K562 (cell line): ENCODE measurements at regions not wholly inside any gene's neighbourhood (a gene's known extent, or its start where the extent isn't known, plus 50 kb on each side); places are given as distances from the start of the nearest gene placed in this dataset.

Source experiments
- ATAC-seq: fragments of 200-7000 bp; cut with Tn5 transposase; 3 replicates; pipeline ENCODE4 v1.9.1; 2020; ENCODE audit warnings: moderate library complexity
- BruUV-seq: library from RNA; stranded (reverse); fragments of 400-500 nt; replicated peaks from 2 replicates; lab custom pipeline; 2021; lab: Mats Ljungman, UMichigan
- CTCF ChIA-PET: fragments of 300-600 bp; formaldehyde crosslinking; extraction: SDS; loops from one replicate; lab custom pipeline; 2021; ENCODE audit warnings: low intra/inter-chr PET ratio; lab: Yijun Ruan, JAX
- POLR2A ChIA-PET: fragments of 300-600, 350-650 bp; sonication (Branson Sonifier 250); formaldehyde crosslinking; extraction: SDS; loops from one replicate; lab custom pipeline; 2021; ENCODE audit warnings: antibody characterized with exemption, inconsistent platforms; lab: Yijun Ruan, JAX
- DNase-seq, 4 experiments: peaks; one replicate each; pipeline versions ENCODE4 v3.0.0 to v3.0.0-alpha.2; 2011 to 2018; ENCODE audit warnings: low spot score in 3 of 4, mixed read lengths in 3 of 4; ENCODE audit errors: extremely low read depth in 1 of 4
- FAIRE-seq: peaks from 2 replicates; lab custom pipeline; 2011; peaks lifted over from hg19 to GRCh38; lab: Jason Lieb, UNC
- H2AFZ ChIP-seq: 2 replicates; pipeline ENCODE4 v1.6.0; 2011; ENCODE audit warnings: low read depth, low read length, control low read depth, inconsistent platforms
- H3K27ac ChIP-seq: fragments of 200-600 bp; 3 replicates; pipeline ENCODE4 v1.8.0; 2011; ENCODE audit warnings: low read depth, mild to moderate bottlenecking, control low read depth, inconsistent platforms, low read length, moderate library complexity, mixed read lengths; ENCODE audit errors: extremely low read depth
- H3K27me3 ChIP-seq, 2 experiments: fragments of 300-600 bp in 1 of 2; 2 replicates in 1 of 2; 3 replicates in 1 of 2; pipeline versions ENCODE4 v1.6.0 to v1.8.0; 2011; ENCODE audit warnings: inconsistent platforms in 2 of 2, low read length in 2 of 2, mild to moderate bottlenecking in 1 of 2, mixed read lengths in 1 of 2, moderate library complexity in 1 of 2; ENCODE audit not compliant: control insufficient read depth in 2 of 2, insufficient read depth in 2 of 2
- H3K36me3 ChIP-seq: fragments of 300-600 bp; 3 replicates; pipeline ENCODE4 v1.8.0; 2011; ENCODE audit warnings: mild to moderate bottlenecking, low read length, inconsistent platforms; ENCODE audit not compliant: control insufficient read depth, insufficient read depth
- H3K4me1 ChIP-seq, 2 experiments: fragments of 200-600 bp in 1 of 2; replicated peaks in 1 of 2; 2 replicates in 1 of 2; 3 replicates in 1 of 2; pipeline versions ENCODE4 v1.5.1 to v1.8.0; 2011; ENCODE audit warnings: inconsistent platforms in 2 of 2, low read length in 2 of 2, mild to moderate bottlenecking in 1 of 2, mixed read lengths in 1 of 2, moderate library complexity in 1 of 2; ENCODE audit not compliant: control insufficient read depth in 2 of 2, insufficient read depth in 2 of 2
- H3K4me2 ChIP-seq: 2 replicates; pipeline ENCODE4 v1.6.1; 2011; ENCODE audit warnings: low read length, control low read depth, inconsistent platforms, mixed read lengths; ENCODE audit not compliant: insufficient read depth
- H3K4me3 ChIP-seq: fragments of 200-600 bp; sonication (generic), shearing (Covaris generic); 2 replicates; pipeline ENCODE4 v1.5.1; 2016; ENCODE audit warnings: control low read depth, inconsistent platforms
- H3K79me2 ChIP-seq: fragments of 200-600 bp; 3 replicates; pipeline ENCODE4 v1.8.0; 2011; ENCODE audit warnings: low read length, inconsistent platforms; ENCODE audit not compliant: control insufficient read depth, insufficient read depth
- H3K9ac ChIP-seq, 2 experiments: 2 replicates each; pipeline versions ENCODE4 v1.6.0 to v1.6.1; 2011; ENCODE audit warnings: low read depth in 2 of 2, low read length in 2 of 2, control low read depth in 1 of 2, inconsistent platforms in 1 of 2, mild to moderate bottlenecking in 1 of 2, mixed read lengths in 1 of 2; ENCODE audit not compliant: insufficient read depth in 1 of 2
- H3K9me1 ChIP-seq: one replicate; pipeline ENCODE4 v1.6.0; 2011; ENCODE audit warnings: inconsistent platforms, mild to moderate bottlenecking, low read length, moderate library complexity; ENCODE audit not compliant: control insufficient read depth, insufficient read depth
- H3K9me3 ChIP-seq: replicated peaks from 2 replicates; pipeline ENCODE4 v1.5.1; 2011; ENCODE audit warnings: low read depth, low read length, inconsistent platforms; ENCODE audit not compliant: control insufficient read depth, insufficient read depth
- H4K20me1 ChIP-seq: replicated peaks from 2 replicates; pipeline ENCODE4 v1.6.1; 2011; ENCODE audit warnings: low read length, inconsistent platforms, mixed read lengths; ENCODE audit not compliant: control insufficient read depth, insufficient read depth
- EGR1 ChIP-seq: fragments of 450-650 bp; conservative IDR thresholded peaks from 2 replicates; pipeline ENCODE4 v1.6.1; 2017; ENCODE audit warnings: mild to moderate bottlenecking
- FOXA3 ChIP-seq, 2 experiments: fragments of 450-650 bp in 1 of 2; sonication (generic) in 1 of 2; formaldehyde crosslinking; IDR thresholded peaks in 1 of 2; conservative IDR thresholded peaks in 1 of 2; 2 replicates each; pipeline versions ENCODE4 v1.4.0 to v1.8.0; 2020 to 2022; ENCODE audit warnings: mild to moderate bottlenecking in 2 of 2, missing genetic modification reagents in 1 of 2
- HSF4 ChIP-seq: fragments of 250-450 bp; sonication (Bioruptor Pico); IDR thresholded peaks from 2 replicates; pipeline ENCODE4 v2.1.2; 2022; ENCODE audit warnings: mild to moderate bottlenecking, moderate library complexity, borderline replicate concordance
- KLF13 ChIP-seq: fragments of 450-650 bp; IDR thresholded peaks from 2 replicates; pipeline ENCODE4 v1.6.1; 2016; ENCODE audit warnings: missing genetic modification characterization, low read depth, mild to moderate bottlenecking, missing compliant biosample characterization, moderate library complexity, borderline replicate concordance
- NR2F6 ChIP-seq: fragments of 450-650 bp; formaldehyde crosslinking; IDR thresholded peaks from 2 replicates; pipeline ENCODE4 v1.4.0; 2020; ENCODE audit warnings: mild to moderate bottlenecking
- SPI1 ChIP-seq: IDR thresholded peaks from 2 replicates; pipeline ENCODE4 v1.6.1; 2011; ENCODE audit warnings: low read depth, low read length, control low read depth, borderline replicate concordance
- TFE3 ChIP-seq: fragments of 450-650 bp; formaldehyde crosslinking; IDR thresholded peaks from 2 replicates; pipeline ENCODE4 v1.4.0; 2020; ENCODE audit warnings: mild to moderate bottlenecking, mixed read lengths
- WGBS: fragments of 100-300 bp; shearing (Covaris generic); methylation state at CpG from one replicate; pipeline ENCODE4 v1.1.6; 2016; ENCODE audit warnings: low coverage, mixed read lengths; ENCODE audit not compliant: insufficient coverage; ENCODE audit errors: missing lambda C conversion rate; 5-methylcytosine and 5-hydroxymethylcytosine counted together
- in situ Hi-C: fragments of 300-500 bp; cut with MboI; formaldehyde crosslinking; loops from 4 replicates; pipeline ENCODE4 v1.15.0; 2018; ENCODE audit warnings: inconsistent platforms, mixed read lengths
- intact Hi-C: fragments of 100-400 bp; cut with micrococcal nuclease; formaldehyde crosslinking; loops from 2 replicates; pipeline ENCODE4 v1.14.2; 2022

GRCh38 chr4:105060628-105061027 is 86.0 kb upstream of the TET2 start:
- 0% methylated on average over 1 of the region's 1 CpG for WGBS
- H3K9me3 ChIP-seq = no peaks in the 10 kb centered on the region
- peak; percentile 66 to 74; a peak in 3 of 4 replicates for TF ChIP-seq FOXA3 (CRISPR knock-in tag; conservative IDR thresholded peaks at IDR 0.05 in 1 of 2, IDR thresholded peaks at IDR 0.05 in 1 of 2)
- no peak for TF ChIP-seq NR2F6
- TF ChIP-seq EGR1 = no peak
- no peak for TF ChIP-seq TFE3 (CRISPR knock-in tag)
- no peak for TF ChIP-seq KLF13 (tag)
- no peak for TF ChIP-seq HSF4 (CRISPR knock-in tag)
- peak; percentile 47; the same call in 1 of the 2 replicates for TF ChIP-seq SPI1
- TF ChIP-seq, all 486 proteins: peak for 2
- H3K4me3 ChIP-seq = no peak overlapping the region
- H3K27ac ChIP-seq = no peak overlapping the region
- DNase-seq (no peak), ATAC-seq (no peak), FAIRE-seq (no peak)
- no peaks in the 10 kb centered on the region for H3K36me3 ChIP-seq
- H2AFZ ChIP-seq = no peak overlapping the region
- H3K79me2 ChIP-seq = no peaks in the 10 kb centered on the region
- BruUV-seq = no TSS peak
- intact Hi-C loops = no loop called here
- peaks cover 0 to 4% of the 10 kb centered on the region in 2 experiments; a peak in 1 of 5 replicates for H3K4me1 ChIP-seq
- POLR2A ChIA-PET = no interaction called here
- CTCF ChIA-PET = interaction anchor here (0.7 kb wide), 1 partner anchor 1109 kb away, joined by 3 read pairs; no protein-coding TSS in a partner anchor
- no peak overlapping the region for H3K9ac ChIP-seq
- H4K20me1 ChIP-seq = no peaks in the 10 kb centered on the region
- no peak overlapping the region for H3K4me2 ChIP-seq
- in situ Hi-C loops = no loop called here
- H3K27me3 ChIP-seq = no peaks in the 10 kb centered on the region
- H3K9me1 ChIP-seq = no peaks in the 10 kb centered on the region
